A549 (cell line): ENCODE measurements at regions not wholly inside any gene's neighbourhood (a gene's known extent, or its start where the extent isn't known, plus 50 kb on each side); places are given as distances from the start of the nearest gene placed in this dataset.

Experiments used
- ATAC-seq, 2 experiments: fragments of 200-7000 bp in 1 of 2; fragments of >200 bp in 1 of 2; cut with Nextera tagmentation in 1 of 2; cut with Tn5 transposase in 1 of 2; 3 replicates each; pipeline versions ENCODE4 v1.8.0 to v1.9.1; 2018 to 2020; ENCODE audit warnings: mild to moderate bottlenecking in 1 of 2, moderate library complexity in 1 of 2
- CTCF ChIA-PET: fragments of 300-600 bp; sonication (Branson Sonifier 250); formaldehyde crosslinking; extraction: SDS; loops from one replicate; lab custom pipeline; 2021; ENCODE audit warnings: antibody characterized with exemption, inconsistent platforms; lab: Yijun Ruan, JAX
- POLR2A ChIA-PET: fragments of 350-600 bp; formaldehyde crosslinking; extraction: SDS; loops from one replicate; lab custom pipeline; 2021; ENCODE audit warnings: antibody characterized with exemption, inconsistent platforms; lab: Yijun Ruan, JAX
- DNase-seq, 2 experiments: peaks; one replicate each; pipeline versions ENCODE4 v3.0.0 to v3.0.0-alpha.2; 2011 to 2016; ENCODE audit warnings: low read depth in 1 of 2, low spot score in 1 of 2
- FAIRE-seq: peaks from 2 replicates; lab custom pipeline; 2011; peaks lifted over from hg19 to GRCh38; lab: Jason Lieb, UNC
- H3K27ac ChIP-seq, 2 experiments: fragments of >200 bp; sonication (Bioruptor Twin); formaldehyde crosslinking; 3 replicates each; pipeline ENCODE4 v1.5.1; 2016 to 2017
- H3K4me1 ChIP-seq: fragments of >200 bp; sonication (Bioruptor Twin); formaldehyde crosslinking; 3 replicates; pipeline ENCODE4 v1.6.1; 2016
- H3K4me2 ChIP-seq: fragments of >200 bp; sonication (Bioruptor Twin); formaldehyde crosslinking; 3 replicates; pipeline ENCODE4 v1.6.1; 2016
- H3K4me3 ChIP-seq: fragments of >200 bp; sonication (Bioruptor Twin); formaldehyde crosslinking; 3 replicates; pipeline ENCODE4 v1.5.1; 2016
- H3K9me3 ChIP-seq: fragments of >200 bp; sonication (Bioruptor Twin); formaldehyde crosslinking; 3 replicates; pipeline ENCODE4 v1.6.1; 2016
- BHLHE40 ChIP-seq: IDR thresholded peaks from 2 replicates; pipeline ENCODE4 v1.6.1; 2012; ENCODE audit warnings: low read depth, low read length, inconsistent platforms
- CHD4 ChIP-seq: fragments of 200-600 bp; sonication (generic); IDR thresholded peaks from 2 replicates; pipeline ENCODE4 v1.6.1; 2016; ENCODE audit warnings: antibody characterized with exemption, mild to moderate bottlenecking, borderline replicate concordance
- EHMT2 ChIP-seq: fragments of 200-600 bp; sonication (generic); IDR thresholded peaks from 2 replicates; pipeline ENCODE4 v1.6.1; 2016; ENCODE audit warnings: antibody characterized with exemption, low read depth, mild to moderate bottlenecking, moderate library complexity
- ESRRA ChIP-seq: fragments of 150-350 bp; IDR thresholded peaks from 2 replicates; pipeline ENCODE4 v1.6.1; 2014; ENCODE audit warnings: mild to moderate bottlenecking, low read length, borderline replicate concordance
- FOSL2 ChIP-seq, 2 experiments: fragments of 450-650 bp in 1 of 2; fragments of >200 bp in 1 of 2; sonication (Bioruptor Twin) in 1 of 2; formaldehyde crosslinking; IDR thresholded peaks; 2 replicates each; pipeline versions ENCODE4 v1.5.0 to v1.6.1; 2016 to 2020; ENCODE audit warnings: mild to moderate bottlenecking in 1 of 2, moderate library complexity in 1 of 2
- FOXS1 ChIP-seq: fragments of 250-450 bp; sonication (Bioruptor Pico); IDR thresholded peaks from 2 replicates; pipeline ENCODE4 v1.5.0; 2020; ENCODE audit warnings: mild to moderate bottlenecking, moderate library complexity
- HOXA7 ChIP-seq: fragments of 250-450 bp; sonication (Bioruptor Pico); IDR thresholded peaks from 2 replicates; pipeline ENCODE4 v1.5.0; 2020; ENCODE audit warnings: mild to moderate bottlenecking, moderate library complexity
- JUN ChIP-seq, 2 experiments: fragments of >200 bp; sonication (Bioruptor Twin); formaldehyde crosslinking; IDR thresholded peaks; 2 replicates in 1 of 2; 3 replicates in 1 of 2; pipeline ENCODE4 v1.6.1; 2016 to 2017
- KDM1A ChIP-seq: fragments of 200-600 bp; sonication (generic); IDR thresholded peaks from 2 replicates; pipeline ENCODE4 v1.6.1; 2016; ENCODE audit warnings: low read depth, mild to moderate bottlenecking
- KDM5A ChIP-seq: fragments of 200-600 bp; sonication (generic); IDR thresholded peaks from 2 replicates; pipeline ENCODE4 v1.6.1; 2016; ENCODE audit warnings: antibody characterized with exemption, mild to moderate bottlenecking
- MAZ ChIP-seq: fragments of 150-350 bp; IDR thresholded peaks from 2 replicates; pipeline ENCODE4 v1.6.1; 2014; ENCODE audit warnings: antibody characterized with exemption, low read depth, low read length, borderline replicate concordance
- POLR2A ChIP-seq: IDR thresholded peaks from 2 replicates; pipeline ENCODE4 v1.6.1; 2012; ENCODE audit warnings: mild to moderate bottlenecking, low read length
- POLR2AphosphoS2 ChIP-seq: conservative IDR thresholded peaks from 2 replicates; pipeline ENCODE4 v1.6.1; 2012; ENCODE audit warnings: low read length, improper control_type of control experiment, inconsistent platforms
- WGBS: methylation state at CpG from one replicate; pipeline ENCODE4 v1.1.6; 2017; ENCODE audit errors: missing lambda C conversion rate; 5-methylcytosine and 5-hydroxymethylcytosine counted together
- TF ChIP-seq, protein P1 (sequence below): fragments of >200 bp; sonication (Bioruptor Twin); formaldehyde crosslinking; IDR thresholded peaks from 3 replicates; pipeline ENCODE4 v1.5.1; 2016
- TF ChIP-seq, protein P2 (sequence below): fragments of 250-450 bp; sonication (Bioruptor Pico); IDR thresholded peaks from 2 replicates; pipeline ENCODE4 v1.5.0; 2021; ENCODE audit warnings: mild to moderate bottlenecking, moderate library complexity, borderline replicate concordance

DNA sequence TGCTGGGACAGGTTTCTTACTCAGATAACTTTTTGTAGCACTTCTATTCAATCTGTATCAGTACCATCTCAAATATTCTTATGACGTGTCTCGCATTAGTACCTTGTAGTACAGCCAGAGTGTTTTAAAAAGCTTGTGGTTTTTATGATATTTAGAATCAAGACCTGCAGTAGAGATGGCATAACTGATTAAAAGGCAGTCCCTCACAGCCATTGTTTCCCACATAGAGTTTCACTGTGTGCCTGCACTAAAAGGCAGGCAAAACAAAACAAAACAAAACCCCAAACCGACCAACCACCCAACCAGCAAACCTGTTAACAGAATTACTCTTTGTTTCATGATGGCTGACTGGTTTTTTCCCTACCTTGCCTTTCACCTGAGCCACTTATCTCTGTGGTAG lies 221.3 kb upstream of the DGKB start:
- Histone ChIP-seq H3K27ac (no peak overlapping the region), H3K4me1 (no peaks in the 10 kb centered on the region), H3K9me3 (no peaks in the 10 kb centered on the region), H3K4me3 (no peak overlapping the region), H3K4me2 (no peak overlapping the region)
- WGBS, result 12% methylated on average over 3 of the region's 3 CpGs
- FAIRE-seq, result no peak
- POLR2A ChIA-PET, result no interaction called here
- no peak for ATAC-seq
- DNase-seq, result no peak
- no peak for TF ChIP-seq FOXS1 (CRISPR knock-in tag)
- TF ChIP-seq, protein P1, sequence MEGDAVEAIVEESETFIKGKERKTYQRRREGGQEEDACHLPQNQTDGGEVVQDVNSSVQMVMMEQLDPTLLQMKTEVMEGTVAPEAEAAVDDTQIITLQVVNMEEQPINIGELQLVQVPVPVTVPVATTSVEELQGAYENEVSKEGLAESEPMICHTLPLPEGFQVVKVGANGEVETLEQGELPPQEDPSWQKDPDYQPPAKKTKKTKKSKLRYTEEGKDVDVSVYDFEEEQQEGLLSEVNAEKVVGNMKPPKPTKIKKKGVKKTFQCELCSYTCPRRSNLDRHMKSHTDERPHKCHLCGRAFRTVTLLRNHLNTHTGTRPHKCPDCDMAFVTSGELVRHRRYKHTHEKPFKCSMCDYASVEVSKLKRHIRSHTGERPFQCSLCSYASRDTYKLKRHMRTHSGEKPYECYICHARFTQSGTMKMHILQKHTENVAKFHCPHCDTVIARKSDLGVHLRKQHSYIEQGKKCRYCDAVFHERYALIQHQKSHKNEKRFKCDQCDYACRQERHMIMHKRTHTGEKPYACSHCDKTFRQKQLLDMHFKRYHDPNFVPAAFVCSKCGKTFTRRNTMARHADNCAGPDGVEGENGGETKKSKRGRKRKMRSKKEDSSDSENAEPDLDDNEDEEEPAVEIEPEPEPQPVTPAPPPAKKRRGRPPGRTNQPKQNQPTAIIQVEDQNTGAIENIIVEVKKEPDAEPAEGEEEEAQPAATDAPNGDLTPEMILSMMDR, result no peak
- no peak for TF ChIP-seq ESRRA
- no peak for TF ChIP-seq BHLHE40
- no peak for TF ChIP-seq KDM1A
- CTCF ChIA-PET, result interaction anchor here (1.0 kb wide), 1 partner anchor 10 kb away, joined by 3 read pairs; no protein-coding TSS in a partner anchor

DNA sequence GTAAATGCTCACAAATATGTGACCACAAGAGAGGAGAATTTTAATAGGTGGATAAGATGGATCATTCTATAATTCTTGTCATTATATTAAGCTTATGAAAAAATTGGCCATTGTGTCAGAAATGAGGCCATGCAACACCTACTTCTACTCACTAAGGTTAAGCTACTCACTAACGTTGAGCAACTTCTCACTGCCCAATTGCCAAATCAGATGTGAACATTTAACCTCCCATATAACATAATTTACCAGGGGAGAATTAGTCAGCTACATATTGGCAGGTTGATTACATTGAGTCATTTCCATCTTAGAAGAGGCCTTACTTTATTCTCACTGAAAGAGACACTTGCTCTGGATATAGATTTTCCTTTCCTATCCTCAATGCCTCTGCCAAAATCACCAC lies 211.2 kb upstream of the DGKB start:
- WGBS, result 3% methylated on average over 1 of the region's 1 CpG
- H3K4me1 ChIP-seq, result no peaks in the 10 kb centered on the region
- POLR2A ChIA-PET, result no interaction called here
- TF ChIP-seq CHD4 (no peak), POLR2A (no peak), FOSL2 (IDR thresholded peaks at IDR 0.05) (no peak), FOSL2 (CRISPR knock-in tag; IDR thresholded peaks at IDR 0.05) (no peak), POLR2AphosphoS2 (no peak), EHMT2 (no peak), JUN (IDR thresholded peaks at IDR 0.05) (no peak), HOXA7 (CRISPR knock-in tag) (no peak)
- TF ChIP-seq, protein P1, result no peak
- TF ChIP-seq, protein P2, sequence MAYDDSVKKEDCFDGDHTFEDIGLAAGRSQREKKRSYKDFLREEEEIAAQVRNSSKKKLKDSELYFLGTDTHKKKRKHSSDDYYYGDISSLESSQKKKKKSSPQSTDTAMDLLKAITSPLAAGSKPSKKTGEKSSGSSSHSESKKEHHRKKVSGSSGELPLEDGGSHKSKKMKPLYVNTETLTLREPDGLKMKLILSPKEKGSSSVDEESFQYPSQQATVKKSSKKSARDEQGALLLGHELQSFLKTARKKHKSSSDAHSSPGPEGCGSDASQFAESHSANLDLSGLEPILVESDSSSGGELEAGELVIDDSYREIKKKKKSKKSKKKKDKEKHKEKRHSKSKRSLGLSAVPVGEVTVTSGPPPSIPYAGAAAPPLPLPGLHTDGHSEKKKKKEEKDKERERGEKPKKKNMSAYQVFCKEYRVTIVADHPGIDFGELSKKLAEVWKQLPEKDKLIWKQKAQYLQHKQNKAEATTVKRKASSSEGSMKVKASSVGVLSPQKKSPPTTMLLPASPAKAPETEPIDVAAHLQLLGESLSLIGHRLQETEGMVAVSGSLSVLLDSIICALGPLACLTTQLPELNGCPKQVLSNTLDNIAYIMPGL, result no peak
- TF ChIP-seq, all 56 proteins: peak for 0
- no peak for DNase-seq
- ATAC-seq, result no peak
- CTCF ChIA-PET, result interaction anchor here (1.0 kb wide), 1 partner anchor 10 kb away, joined by 3 read pairs; no protein-coding TSS in a partner anchor
- no peak overlapping the region for H3K4me2 ChIP-seq
- H3K9me3 ChIP-seq, result no peaks in the 10 kb centered on the region
- no peak overlapping the region for H3K4me3 ChIP-seq
- no peak overlapping the region for H3K27ac ChIP-seq
- FAIRE-seq, result no peak

DNA sequence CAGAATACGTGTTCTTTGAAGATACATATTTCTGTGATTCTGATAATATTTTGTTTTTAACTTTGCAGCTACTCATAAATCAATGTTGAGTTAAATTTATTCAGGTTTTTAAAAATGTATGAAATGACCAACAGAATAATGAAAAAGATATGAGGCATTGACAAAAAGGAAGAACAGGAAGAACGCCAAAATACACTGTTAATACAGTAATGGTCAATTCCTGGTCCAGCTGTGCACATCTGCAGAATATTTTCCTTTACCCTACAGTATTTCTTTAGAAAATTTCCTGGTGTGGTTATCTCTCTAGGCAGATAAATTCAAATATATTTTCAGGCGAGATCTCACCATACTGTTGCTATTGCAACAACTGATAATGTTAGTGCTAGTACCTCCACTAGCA lies 203.2 kb upstream of the DGKB start:
- no peak for ATAC-seq
- POLR2A ChIA-PET, result no interaction called here
- no peak for DNase-seq
- Histone ChIP-seq H3K27ac (no peak overlapping the region), H3K4me2 (no peak overlapping the region), H3K4me1 (no peaks in the 10 kb centered on the region), H3K4me3 (no peak overlapping the region), H3K9me3 (no peaks in the 10 kb centered on the region)
- CTCF ChIA-PET, result no interaction called here
- TF ChIP-seq MAZ, result no peak
- TF ChIP-seq JUN (IDR thresholded peaks at IDR 0.05), result no peak
- no peak for TF ChIP-seq KDM5A
- 27% methylated on average over 3 of the region's 3 CpGs for WGBS
- no peak for FAIRE-seq
